ENCODE measurements at regions not wholly inside any gene's neighbourhood (a gene's known extent, or its start where the extent isn't known, plus 50 kb on each side); places are given as distances from the start of the nearest gene placed in this dataset.
"Not testable (repeated sequence)": the region's sequence is repeated elsewhere in the genome, so short reads cannot be mapped to it uniquely, and the experiment has no call there.

DNA sequence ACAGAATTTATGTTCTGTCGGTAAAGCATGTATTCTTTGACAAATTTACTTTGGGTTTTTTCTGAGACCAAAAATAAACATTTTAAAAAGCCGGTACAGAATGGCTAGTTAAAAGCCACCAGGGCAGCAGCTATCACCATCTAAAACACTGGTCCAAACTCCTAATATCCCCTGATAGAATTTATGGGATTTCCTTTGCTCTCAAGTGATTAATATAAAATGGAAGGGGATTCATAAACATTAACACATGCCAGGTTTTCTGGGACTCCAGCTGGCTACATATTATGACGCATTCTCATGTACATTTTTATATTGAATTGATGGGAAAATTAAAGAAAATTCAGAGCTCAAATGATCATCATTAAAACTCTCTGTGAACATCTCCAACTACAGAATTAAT, 640.8 kb downstream of the C12orf50 start:
- FAIRE-seq, result no peak

DNA sequence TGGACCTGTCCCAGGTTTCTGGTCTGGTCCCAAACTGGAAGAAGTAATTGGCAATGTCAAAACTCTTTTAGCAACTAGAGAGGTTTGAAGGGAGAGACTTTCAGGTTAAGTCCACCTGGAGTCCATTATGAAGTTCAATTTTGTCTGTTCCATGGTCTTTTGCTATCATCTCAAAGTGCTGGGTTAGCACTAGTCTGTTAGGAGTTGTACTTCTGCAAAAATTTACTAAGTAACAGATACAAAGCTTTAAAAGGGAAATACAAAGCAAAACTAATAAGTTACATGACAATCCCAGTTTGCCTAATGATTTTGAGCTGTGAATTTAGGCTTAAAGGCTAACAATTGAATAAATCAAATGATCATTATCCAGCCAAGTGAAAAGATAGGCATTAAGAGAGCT, 643.9 kb downstream of the C12orf50 start:
- FAIRE-seq, result no peak

DNA sequence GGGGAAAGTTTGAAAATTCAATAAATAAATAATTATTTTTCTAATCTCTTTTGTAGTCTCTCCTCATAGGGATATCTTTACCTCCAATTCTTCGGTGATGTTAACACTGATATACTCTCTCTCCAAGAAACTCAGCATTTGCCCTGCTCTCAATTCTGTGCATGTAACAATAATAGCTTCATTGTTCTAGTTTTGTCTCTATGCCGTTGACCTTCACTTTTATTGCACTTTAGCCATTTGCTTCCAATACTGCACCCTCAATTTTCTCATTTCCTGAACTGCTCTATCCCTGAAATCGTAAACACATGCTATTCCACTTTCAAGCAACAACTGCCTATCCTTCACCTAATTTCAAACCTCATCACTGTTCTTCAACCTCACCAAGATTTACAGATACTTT, 645.0 kb downstream of the C12orf50 start:
- no peak for FAIRE-seq

GRCh38 chr12:87383680-87384079, 645.5 kb downstream of the C12orf50 start:
- FAIRE-seq, result no peak

- no peak for FAIRE-seq
These were observed 646.1 kb downstream of the C12orf50 start for GRCh38 chr12:87382959-87383566.

- no peak for FAIRE-seq
These were observed 646.8 kb downstream of the C12orf50 start for GRCh38 chr12:87382436-87382835.

DNA sequence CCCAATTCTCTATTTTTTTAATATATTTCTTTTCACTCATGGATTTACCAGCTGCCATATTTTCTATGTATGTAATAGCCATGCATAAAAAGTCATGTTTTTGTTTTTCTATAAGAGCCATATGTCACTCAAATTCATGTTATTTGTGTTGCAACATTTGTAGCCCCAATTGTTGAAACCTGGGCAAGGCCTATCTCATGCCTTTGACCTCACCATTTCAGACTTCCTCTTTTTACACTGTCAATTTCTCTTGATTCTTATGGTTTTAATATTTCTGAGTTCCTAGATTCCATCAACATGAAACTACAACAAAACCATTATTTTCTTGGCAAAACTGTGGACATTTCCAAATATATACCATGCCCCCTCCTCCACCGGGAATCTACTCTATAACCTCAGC, 647.5 kb downstream of the C12orf50 start:
- no peak for FAIRE-seq

GRCh38 chr12:87378526-87378925, 650.7 kb downstream of the C12orf50 start:
- no peak for FAIRE-seq

DNA sequence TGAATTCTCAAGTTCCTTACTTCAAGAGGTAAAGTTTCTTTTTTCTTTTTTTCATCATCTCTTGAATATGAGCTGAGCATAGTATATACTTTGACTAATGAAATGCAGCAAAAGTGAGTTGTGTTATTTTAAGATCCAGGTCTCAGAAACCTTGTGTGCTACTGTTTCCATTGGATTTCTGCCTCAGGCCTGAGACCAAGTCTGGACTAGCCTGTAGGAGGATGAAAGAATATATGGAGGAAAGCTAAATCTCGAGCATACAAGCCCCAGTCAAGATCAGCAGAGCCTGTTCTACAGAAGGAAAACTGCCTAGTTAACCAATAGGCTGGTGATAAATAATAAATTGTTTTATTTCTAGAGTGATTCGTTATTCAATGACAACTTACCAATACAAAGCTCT, 652.5 kb downstream of the C12orf50 start:
- no peak for FAIRE-seq

DNA sequence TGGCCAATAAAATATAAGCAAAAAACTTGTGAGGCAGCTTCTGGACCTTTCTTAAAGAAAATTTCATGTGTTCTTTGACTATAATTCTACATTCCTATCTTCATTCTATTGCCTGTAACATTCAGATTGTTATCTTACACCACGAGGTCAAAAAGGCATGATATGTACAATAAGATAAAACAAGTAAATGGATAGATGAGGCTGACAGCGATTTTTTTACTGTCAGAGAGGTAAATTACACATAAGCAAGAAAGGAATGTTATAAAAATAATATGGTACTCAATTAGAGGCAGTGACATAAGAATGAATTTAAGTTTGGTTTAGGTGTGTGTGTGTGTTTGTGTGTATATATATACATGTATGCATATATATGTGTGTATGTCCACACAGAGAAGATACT, 660.0 kb downstream of the C12orf50 start:
- FAIRE-seq, result no peak

DNA sequence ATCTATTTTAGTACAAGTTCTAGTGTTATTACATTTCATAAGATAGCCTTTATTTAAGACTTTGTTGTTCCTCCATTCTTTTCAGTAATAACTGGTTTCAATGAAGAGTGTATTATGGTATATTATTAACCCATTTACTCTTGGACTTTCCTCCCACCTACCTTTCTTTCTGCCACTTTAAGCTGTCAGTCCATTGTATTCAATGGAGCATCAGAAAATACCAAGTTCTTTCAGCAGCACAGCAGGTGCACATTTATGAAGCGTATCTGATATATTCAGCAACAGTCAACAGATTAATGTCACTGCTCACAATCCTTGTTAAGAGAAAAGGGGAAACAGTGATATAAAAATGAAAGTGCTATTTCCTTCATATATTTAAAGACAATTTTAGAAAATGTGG, 660.9 kb downstream of the C12orf50 start:
- FAIRE-seq, result no peak

DNA sequence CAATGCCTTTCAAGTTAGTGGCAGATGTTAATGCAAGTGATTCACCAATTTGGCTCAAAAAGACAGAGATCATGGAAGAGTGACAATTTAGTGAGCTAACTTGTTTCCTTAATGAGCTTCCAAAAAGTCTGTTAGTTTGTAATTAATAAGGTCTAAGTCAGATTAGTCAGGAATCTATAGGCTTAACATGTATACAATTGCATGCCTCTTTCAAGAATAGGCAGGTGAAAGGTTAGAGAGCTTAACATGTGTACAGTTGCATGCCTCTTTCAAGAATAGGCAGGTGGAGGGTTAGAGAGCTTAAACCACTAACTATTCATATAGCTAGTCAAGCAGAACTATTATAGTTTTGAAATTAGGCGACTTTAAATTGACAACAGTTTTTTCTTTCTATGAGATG, 663.8 kb downstream of the C12orf50 start:
- FAIRE-seq, result no peak

DNA sequence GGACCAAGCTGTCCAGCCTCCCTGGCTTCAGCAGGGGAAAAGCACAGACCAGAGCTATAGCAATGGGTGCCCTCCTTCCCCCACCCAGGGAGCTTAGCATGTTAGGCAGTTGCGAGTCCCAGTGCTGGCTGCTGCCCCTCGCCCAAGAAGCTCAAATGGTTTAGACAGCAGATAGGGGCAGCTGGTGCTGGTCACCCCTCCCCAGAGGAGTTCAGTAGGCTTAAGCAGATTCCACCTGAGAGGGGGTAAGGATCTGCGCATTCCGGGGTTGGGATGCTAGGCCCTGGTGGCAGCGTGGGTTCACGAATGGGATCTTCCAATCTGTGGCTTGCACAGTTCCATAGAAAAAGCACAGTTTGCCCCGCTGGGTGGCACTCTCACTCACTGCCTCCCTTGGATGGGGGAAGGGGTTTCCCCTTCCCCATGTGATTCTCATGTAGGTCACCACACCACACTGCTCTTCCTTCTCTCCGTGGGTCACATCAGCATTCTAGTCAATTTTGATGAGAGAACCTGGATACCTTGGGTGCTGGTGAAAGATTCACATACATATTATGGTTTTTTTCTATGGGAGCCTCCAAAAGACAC, 665.6 kb downstream of the C12orf50 start:
- no peak for FAIRE-seq

DNA sequence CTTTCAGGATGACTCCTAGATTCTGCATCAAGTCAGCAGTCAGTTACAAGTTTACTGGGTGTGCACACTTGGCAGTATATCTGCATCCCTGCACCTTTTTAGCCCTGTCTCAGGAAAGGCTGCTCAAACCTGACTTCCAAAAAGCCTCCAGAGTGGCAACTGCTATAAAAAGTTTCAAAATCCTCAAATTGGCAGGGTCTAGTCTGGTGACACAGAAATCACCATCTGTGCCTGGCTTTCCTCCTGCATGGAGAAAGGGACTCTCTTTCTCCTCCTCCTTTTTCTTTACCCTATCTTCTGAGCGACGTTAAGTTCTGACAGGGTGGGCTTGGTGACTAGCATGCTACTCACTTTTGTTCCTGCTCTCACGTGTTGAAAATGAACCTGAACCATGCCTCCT, 679.5 kb downstream of the C12orf50 start:
- FAIRE-seq, result no peak

- FAIRE-seq, result no peak
These were observed 681.1 kb downstream of the C12orf50 start for GRCh38 chr12:87348071-87348470.

GRCh38 chr12:87344699-87345098, 684.5 kb downstream of the C12orf50 start:
- FAIRE-seq, result no peak

- no peak for FAIRE-seq
These were observed 690.5 kb downstream of the C12orf50 start for GRCh38 chr12:87338681-87339080.

DNA sequence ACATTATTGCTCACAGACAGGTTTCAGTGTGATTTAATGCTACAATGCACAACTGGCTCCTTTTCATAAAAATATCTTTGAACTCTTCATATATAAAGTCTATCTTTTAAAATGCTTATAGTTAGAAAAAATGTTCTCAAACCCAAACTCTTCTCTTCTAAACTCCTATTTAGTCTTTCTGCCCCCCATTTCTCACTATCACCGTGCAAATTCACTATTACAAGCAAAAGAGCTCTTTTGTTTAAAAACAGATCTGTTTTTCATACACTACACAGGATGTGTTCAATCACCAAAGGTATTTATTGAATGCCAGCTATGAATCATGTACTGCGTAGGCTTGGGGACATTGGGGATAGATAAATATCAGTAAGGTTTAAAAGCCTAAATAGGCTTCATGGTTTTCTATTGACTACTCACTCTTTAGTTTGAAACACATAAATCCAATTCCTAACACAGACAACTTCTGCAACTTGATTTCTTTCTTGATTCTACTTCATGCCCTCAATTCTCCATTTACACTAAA, 692.3 kb downstream of the C12orf50 start:
- FAIRE-seq, result no peak

- FAIRE-seq, result no peak
These were observed 696.0 kb downstream of the C12orf50 start for GRCh38 chr12:87332987-87333726.

- FAIRE-seq, result not testable (repeated sequence)
These were observed 699.1 kb downstream of the C12orf50 start for GRCh38 chr12:87330071-87330555.

DNA sequence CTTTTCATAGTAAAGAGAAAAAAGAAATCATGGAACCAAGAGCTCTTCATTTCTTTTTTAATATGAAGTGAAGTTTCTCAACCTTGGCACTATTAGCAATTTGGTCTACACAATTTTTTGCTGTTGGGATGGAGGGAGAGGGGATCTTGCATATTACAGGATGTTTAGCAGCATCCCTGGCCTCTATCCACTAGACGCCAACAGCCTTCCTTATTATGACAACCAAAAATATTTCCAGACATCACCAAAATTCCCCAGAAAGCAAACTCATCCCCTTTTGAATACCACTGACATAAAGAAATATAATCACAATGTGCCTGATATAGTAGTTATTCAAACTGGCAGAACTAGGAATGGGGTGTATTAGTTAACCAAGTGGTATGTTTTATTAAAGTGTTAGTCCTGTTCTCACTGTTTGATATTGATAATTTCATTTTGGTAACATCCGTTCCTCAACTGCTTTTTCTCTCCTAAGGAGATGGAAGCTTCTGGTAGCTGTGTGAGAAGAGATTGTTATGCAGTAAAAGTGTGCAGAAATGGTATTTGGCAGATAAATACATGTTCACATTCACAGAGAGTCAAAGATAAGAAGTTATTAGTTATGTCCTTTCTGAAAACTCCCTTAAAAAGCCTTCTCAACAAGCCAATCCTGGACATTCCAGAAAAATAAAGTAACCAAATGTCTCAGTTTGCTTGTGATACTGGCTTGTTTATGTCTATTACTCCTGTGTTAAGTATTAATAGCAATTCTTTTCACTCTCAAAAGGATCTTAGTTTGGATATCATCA, 699.9 kb downstream of the C12orf50 start:
- FAIRE-seq, result no peak

DNA sequence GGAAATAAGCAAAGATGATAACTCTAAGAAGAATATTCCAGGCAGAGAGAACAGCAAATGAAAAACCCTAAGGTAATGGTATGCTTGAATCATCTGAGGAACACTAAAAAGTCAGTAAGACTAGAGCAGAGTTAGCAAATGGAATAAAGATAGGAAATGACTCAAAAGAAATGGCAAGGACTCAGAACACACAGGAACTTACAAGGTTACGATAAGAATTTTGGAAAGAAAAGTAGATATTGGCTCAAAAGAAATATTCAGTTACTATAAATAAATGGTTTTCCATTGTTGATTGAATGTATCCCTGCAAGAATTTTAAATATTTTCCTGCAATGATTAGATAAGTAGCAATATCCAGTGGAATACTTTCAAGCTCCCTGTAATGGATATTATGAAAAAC, 705.8 kb downstream of the C12orf50 start:
- no peak for FAIRE-seq

GRCh38 chr12:87320724-87321123, 708.5 kb downstream of the C12orf50 start:
- FAIRE-seq, result no peak

Data from islet of Langerhans (tissue), 1 donor.